NCI-H2029 (cell line): ENCODE measurements at regions not wholly inside any gene's neighbourhood (a gene's known extent, or its start where the extent isn't known, plus 50 kb on each side); places are given as distances from the start of the nearest gene placed in this dataset.

Experiments used
- DNase-seq: peaks from one replicate; lab custom pipeline; 2025; lab: John Stamatoyannopoulos, UW

DNA sequence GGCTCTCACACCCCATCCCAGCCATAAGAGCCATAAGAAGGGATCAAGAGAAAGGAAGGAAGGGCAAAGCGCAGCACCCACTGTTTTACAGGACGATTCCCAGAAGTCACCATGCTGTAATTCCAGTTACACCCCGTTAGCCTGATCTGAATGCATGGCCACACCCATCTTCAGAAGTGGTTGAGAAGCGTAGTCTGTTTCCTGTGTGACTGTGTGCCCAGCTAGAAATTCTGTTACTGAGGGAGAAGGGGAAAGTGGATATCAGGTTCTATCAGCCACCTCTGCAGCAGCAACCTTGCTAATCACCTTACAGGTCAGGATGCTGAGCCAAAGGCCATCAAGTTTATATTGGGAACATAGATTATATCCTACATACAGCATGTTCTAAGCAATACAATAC lies 260.0 kb downstream of the ABHD5 start:
- no peak for DNase-seq

DNA sequence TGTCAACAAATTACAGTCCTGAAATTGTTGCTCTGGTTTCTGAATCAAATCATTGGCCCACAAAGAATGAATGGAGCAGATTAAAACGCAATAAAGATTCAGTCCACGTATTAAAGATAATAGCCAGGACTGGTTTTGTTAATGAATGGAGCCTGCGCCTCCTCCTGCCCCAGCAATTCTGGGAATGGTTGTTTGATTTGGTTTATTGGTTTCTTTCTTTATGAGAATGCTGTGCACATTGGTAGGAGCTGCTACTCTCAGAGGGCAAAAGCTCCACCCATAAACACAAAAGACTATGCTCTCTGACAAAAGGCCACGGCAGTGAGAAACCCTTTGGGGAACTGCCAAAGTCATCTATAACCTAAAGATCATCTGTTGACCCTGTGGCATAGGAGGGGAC lies 261.1 kb downstream of the ABHD5 start:
- DNase-seq, result no peak

DNA sequence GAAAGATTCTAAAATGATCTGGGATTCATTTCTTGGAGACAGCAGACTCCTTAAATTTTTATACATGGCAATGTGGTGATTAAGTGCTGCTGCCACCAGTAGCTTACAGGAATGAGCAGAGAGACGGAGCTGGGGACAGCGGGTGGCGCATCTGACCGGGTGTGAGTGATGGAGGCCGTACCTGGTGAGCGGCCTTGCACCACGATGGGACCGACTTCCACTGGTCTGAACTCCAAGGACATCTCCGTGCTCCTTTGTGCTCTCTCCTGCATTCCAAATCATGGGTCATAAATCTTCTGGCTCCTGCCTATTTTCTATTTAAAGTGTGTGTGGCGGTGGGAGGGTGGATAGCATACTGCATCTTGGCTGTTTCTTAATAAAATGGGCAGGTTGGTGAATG lies 262.6 kb downstream of the ABHD5 start:
- no peak for DNase-seq

DNA sequence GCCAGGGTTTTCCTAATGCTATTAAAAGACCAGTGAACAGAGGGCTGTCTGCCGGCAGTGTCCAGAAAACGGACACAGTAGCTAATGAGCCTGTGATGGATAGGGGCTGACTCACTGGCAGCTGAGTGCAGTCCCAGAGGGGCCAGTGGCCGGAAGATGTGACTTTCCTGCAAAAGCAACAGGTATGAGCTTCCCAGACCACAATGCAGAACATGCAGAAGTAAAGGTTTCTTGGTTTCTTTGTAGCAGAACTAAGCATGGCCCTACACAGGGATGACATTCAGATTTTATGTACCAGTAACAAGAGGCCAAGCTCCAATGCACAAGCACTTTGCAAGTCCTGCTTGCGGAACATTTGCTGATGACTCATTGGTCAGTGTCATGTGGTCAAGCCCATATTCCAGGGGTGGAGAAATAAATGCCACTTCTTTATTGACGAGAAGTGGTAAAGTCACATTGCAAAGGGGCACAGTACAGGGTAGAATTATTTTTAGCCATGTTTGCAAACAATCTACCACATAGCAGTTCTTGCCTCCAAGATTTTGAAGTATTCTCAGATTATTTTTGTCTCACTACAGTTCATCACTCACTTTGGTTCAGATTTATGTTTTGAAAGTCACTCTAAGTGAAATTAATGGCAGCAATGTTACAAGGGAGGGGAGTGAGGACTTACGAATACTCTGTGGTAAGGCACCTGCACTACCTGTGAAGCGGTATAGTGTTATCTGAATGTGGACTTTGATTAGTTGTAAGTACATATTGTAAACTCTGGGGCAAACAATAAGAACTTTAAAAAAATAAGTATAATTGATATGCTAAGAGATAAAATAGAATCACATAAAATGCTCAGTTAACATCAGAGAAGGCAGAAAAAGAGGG lies 263.3 kb downstream of the ABHD5 start:
- DNase-seq, result no peak

DNA sequence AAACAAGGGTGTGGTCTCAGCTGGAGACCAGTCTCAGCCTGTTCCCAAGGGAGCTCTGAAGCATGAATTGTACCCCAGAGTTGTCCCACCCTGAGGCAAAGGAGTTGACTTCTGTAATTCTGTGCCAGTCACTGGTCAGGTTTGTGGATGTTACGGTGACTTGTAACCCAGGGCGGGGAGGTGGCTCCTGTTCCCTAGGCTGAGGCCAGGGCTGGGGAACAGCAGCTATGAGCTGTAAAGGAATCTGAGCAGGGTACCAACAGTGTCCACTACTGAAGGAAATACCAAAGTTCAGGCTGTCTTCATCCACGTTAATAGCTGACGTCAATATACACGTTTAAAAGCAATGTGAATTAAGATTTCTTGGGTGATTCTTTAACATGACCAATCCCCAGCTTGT lies 266.2 kb downstream of the ABHD5 start:
- DNase-seq, result no peak

DNA sequence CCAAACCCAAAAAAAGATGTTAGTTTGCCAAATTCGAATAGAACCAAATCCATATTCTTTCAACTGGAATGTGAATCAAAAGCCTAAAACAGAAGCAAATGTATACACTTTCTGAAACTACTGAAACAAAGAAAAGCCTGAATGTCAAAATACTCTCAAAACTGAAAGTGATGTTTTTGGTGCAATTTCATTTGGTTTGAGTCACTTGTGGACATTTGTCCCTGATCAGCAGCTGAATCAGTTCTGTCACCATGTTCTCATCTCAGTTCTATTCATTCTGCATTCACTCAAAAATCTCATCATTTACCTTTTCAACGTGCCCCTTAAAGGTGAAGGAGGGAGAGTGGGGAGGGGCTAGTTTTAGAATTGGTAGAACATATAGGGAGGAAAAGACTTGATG lies 266.8 kb downstream of the ABHD5 start:
- DNase-seq, result no peak

DNA sequence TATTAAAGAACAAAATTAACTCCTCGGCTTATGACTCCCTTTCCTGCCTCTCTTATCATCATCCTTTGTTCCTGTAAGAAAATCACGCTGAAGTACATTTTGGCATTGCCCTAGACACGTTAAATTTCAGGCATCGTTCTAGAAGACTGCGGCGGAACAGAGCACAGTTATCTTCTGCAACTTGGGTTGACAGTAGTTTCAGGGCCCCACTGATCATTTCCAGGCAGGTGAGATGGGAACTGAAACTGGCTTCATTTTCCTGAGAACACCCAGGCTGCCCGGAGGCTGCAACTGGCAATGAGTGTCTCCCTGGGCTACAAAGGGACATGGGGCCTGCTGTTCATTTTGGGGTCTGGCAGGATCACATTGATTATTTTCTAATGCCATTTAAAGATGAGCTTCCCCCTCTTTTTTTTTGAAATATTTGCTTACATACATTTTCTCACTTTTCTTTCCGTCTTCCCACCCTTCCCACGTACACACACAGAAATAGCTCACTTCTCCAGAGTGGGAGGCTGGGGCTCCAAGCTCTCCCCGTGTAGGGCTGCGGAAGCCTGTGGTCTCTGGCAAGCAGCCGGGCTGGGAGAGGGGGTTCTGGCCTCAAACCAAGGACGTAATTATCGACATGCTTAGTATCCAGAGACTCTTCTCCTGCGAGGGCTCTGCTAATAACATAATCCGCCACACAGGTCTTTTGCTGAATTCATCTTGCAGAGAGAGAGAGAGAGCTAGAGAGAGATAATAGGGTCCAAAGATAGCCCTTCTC lies 267.4 kb downstream of the ABHD5 start:
- no peak for DNase-seq

DNA sequence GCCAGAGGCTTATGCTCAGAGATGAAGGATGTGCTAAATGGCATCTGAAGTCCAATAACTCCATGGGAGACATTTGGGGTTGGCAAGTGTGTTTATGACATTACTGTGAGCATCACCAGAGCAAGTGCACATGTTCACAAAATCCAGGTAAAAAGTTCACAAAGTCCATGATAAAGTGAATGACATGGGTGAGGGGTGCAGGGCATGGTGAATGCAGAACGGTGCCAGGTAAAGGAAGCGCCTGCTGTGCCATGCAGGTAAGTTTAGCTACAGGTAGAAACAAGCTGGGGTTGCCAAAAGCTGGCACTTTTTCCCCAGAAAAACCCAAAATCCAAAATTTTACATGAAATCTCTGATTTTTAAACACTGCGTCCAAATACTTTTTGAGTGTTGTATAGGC lies 268.2 kb downstream of the ABHD5 start:
- no peak for DNase-seq

DNA sequence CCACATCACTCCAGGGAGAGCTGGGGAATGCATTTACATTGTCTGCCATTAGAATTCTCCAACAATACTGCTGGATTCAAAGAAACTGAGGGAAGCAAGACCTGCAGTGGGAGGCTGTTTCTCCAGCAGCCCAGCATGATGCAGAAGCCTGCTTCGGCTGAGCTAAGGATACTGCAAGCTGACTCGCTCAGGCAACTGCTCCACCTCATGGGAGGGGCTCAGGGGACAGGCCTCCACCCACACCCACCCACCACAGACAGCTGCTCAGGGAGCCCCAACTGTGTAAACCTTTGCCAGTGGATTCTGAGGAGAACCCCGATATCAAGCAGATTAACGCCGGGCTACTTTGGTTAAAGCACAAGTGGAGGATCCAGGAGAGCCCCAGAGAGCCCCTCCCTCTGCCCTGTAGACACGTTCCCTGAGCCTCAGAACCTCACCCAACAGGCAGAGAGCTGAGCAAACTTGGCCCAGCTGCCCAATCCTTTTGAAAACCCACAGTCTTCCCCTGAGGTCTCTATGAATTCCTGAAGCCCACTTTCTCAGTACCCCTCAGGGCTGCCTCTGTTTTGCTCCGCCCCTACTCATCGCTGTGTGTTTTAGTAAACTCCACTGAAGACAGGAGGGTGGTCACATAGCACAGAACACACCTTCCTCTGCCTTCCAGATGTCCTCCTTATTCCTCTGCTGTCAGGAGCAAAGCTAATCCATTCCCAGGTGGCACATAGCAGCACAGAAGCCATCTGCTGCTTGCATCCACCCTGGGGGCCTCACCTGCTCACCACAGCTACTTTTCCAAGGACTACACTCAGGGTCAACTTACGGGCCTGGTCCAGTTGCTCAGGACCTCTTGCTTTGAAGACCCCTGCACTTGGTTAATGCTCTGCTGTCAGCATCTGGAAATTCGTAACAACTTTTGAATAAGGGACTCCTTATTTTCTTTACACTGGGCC lies 269.0 kb downstream of the ABHD5 start:
- DNase-seq, result no peak

DNA sequence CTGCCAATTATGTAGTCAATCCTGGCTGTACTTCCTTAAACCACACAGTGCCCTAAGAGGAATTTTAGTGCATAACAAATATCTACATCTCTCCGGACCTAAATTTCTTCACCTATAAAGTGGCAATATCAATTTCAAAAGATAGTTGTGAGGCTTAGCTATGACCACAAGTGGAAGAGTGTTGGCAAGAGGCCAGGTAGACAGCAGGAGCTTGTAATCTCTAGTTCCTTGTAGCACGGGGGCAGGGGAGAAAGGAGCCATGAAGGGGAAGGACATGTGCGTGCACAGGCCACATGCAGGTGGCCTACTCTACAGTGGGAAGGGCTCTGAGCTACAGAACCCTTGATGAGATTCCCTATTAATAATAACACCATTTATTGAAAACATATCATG lies 269.7 kb downstream of the ABHD5 start:
- peak; percentile 78 for DNase-seq

DNA sequence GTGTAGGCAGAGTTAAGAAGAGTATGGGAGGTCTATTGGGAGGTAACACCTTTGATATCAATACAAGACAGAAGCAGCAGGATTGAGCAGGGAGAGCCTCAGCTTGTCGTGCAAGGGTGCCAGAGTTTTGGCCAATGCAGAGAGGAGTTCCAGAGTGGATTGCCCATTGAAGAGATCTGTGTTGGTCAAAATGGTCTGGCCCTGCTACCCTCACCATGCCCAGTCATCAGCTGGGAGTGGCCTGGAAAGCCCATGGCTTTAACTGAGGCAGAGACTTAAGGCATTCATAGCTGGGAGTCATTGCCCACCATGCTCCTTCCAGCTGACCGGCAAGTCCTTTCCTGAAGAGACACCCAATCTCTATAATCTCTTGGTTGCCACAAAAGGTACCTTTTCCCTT lies 271.3 kb downstream of the ABHD5 start:
- DNase-seq, result no peak

DNA sequence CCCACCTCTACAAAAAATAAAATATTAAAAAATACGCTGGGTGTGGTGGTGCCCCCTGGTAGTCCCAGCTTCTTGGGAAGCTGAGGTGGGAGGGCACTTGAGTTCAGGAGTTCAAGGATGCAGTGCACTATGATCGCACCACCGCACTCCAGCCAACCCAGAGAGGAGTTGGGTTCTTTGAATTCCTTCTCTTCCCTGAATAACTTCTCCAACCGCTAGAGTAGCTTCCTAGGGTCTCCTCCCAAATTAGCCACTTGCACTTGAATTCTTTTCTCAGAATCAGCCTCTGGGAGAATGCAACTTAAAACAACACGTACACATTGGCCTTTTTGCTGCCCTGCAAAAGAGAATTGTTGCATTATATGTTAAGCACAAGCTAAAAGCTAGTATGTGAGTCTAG lies 272.5 kb downstream of the ABHD5 start:
- DNase-seq, result no peak

DNA sequence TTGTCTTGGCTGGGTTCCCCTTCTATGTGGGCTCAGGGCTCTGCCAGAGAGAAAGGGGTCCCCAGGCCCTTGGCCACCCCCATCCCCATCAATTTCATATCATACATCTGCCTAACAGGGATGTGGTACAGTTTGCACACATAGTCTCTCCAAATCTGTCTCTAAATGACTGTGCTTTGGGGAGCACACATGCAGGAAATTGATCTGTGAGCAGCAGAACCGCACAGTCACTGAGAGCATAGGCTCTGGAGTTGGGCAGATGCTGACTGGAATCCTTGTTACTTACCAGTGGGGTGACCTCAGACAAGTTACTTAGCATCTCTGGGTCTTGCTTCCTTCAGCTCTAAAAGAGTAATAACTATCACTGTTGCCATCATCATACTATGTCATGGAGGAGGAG lies 273.9 kb downstream of the ABHD5 start:
- DNase-seq, result no peak

DNA sequence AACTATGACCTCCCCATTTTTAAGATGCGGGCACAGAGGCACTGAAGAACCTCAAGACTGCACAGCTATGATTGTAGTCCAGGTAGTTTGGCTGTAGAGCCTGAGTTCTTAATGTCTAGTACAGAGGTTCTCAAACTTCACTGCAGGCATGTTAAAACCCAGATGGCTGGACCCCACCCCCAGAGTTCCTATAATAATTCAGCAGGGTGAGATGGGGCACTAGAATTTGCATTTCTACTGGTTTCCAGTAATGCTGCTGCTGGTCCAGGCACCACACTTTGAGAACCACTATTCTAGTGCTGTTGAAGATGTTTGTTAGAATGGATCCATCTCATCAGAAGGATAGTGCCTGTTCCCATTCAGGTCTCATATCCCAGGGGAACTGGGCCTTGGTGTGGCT lies 274.9 kb downstream of the ABHD5 start:
- no peak for DNase-seq

DNA sequence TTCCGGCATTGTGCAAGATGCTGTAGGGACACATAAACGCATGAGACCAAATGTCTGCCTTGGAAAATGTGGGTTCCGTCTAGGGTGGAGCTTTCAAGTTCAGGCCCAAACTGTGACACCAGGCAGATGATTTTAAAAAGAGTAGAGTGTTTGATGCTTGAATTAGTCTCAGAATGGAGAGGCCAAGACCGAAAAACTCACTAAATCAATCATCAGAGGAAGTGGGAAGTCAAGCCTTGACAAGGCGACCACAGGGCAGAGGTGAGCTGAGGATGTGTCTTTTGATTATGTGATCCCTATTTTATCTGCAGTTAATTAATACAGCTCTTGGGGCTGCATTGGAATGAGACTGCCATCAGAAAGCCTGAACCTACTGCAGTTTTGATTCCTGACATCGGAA lies 275.4 kb downstream of the ABHD5 start:
- no peak for DNase-seq

DNA sequence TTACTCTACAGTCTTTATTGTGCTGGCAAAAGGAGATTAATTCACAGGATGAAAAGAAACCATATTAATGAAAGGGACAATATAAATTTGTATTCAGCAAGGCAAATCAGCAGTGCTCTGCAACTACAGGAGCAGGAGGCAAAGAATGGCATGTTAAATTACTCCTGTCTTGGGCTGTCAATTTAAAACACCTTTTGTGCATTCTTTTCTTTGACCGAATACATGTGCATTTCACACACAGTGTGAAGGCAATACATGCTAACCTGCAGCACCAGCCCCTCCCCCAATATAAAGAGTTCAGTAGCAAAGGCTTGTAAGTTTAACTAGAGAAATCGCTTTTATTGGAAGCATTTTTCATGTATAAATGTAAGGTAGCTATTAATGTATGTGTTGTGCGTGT lies 275.2 kb upstream of the TOPAZ1 start:
- no peak for DNase-seq

DNA sequence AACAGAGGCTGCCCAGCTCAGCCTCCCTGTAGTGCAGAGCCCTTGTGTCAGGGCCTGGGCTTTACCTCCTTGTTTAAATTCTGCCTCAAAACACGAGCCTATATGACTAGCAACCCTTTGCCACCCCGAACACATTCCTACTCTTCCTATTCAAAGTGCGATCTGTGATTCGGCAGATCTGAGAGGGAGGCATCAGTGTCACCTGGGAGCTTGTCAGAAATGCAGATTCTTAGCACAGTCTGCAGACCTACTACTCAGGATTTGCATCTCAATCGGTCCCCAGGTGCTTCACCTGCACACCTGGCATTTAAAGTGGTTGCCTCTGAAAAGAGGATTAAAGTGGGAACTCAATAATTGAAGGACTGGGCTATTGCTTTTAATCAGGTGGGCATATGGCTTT lies 273.2 kb upstream of the TOPAZ1 start:
- DNase-seq, result no peak

DNA sequence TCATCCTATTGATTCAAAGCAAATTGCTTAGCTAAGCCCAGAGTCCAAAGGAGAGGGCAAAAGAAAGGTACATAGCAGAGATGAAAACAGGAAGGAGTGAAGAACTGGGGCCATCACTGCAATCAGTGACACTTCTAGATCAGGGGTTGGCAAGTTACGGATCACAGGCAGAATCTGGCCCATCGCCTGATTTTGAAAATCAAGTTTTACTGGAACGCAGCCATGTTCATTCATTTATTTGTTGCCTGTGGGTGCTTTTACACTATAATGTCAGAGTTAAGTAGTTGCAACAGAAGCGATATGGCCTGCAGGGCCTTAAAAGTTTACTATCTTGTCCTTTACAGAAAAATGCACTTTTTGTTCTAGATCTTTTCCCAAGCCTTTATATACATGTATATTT lies 271.7 kb upstream of the TOPAZ1 start:
- no peak for DNase-seq

DNA sequence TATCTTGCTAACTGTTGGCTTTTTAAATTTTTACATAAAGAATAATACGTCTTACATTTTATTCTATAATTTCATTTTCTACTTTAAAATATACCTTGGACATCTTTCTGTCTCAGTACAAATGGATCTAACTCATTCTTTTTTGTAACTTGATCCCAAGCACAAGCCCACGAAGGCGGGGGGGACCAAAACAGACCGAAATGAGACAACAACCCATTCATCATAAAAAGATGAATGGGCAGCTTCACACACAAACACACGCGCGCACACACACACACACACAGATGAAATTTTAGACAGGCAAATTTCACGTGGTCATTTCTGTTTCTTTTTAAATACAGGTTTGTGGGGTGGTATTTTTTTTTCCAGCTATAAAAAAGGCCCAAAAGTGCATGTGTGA lies 271.3 kb upstream of the TOPAZ1 start:
- no peak for DNase-seq

DNA sequence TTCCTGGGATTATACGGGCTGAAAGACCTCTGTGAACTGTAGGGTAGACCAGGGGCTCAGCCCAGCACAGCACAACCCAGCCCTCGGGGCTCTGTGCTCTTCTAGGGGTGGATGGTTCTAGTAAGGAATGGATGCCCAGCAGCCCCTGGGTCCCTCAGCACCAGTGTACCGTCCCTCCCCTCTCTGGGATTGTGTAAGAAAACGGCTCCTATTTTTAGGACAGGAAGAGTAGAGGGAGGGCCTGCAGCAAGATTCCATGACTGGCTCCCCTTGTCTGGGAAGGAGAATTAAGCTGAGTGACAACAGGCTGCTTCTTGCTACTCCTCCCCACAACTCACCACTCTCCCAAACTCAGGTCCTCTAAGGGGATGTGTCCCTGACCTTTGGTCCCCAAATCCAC lies 270.8 kb upstream of the TOPAZ1 start:
- DNase-seq, result no peak

DNA sequence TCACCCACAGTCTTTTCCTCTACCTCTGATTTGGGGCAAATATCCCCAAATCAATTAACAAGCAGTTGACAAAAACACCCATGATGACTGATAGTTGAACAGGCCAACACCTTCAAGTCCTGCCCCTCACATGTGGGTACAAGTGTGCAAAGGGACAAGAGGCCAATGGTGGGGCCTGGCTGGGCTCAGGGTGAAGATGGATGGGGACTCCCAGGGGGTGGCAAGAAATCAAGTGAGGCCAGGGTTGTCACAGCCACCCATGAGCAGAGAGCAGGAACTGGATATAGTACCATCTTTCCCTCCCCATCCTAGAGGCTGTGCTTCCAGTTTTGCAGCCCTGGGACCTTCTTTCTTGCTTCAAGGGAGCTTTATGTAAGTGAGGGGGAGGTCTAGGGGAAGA lies 270.2 kb upstream of the TOPAZ1 start:
- DNase-seq, result no peak

DNA sequence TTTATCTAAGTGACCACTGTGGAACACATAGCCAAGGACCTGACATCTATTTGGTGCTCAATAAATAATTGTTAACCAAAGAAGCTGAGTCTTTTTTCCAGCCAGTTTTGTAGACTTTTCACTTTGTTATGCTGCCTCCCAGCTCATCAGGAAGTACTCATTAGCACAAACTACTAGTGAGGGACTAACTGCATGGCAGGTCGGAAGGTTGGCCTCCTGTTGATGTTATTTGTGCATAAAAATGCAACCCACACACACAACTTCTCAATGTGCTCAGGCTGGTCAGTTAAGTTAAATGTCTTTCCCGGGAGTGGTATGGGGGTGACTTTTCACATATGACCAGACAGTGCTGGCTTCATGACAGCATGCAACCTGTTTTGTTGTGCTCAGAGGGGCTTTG lies 263.0 kb upstream of the TOPAZ1 start:
- DNase-seq, result no peak

DNA sequence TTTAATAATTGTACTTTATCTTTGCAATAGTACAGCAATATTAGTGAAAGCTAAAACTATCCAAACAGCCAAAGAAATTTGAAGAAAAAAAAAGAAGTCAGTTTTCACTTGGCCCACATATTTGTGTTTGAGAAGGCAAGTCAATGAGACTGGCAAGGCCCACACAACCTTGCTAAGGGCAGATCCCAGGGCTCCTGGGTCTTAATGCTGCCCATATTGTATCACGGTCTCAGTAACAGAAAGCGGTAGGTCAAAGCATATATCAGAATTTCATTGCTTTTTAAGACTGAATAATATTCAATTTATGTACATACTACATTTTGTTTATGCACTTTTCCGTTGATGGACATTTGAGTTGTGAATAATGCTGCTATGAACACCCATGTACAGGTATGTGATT lies 262.0 kb upstream of the TOPAZ1 start:
- no peak for DNase-seq
